SU-DHL-6 (cell line): ENCODE measurements at regions not wholly inside any gene's neighbourhood (a gene's known extent, or its start where the extent isn't known, plus 50 kb on each side); places are given as distances from the start of the nearest gene placed in this dataset.

ENCODE experiments used
- EZH2phosphoT487 ChIP-seq: fragments of 200-600 bp; sonication (generic), shearing (Covaris generic); conservative IDR thresholded peaks from 2 replicates; pipeline ENCODE4 v1.6.1; 2018; ENCODE audit warnings: mild to moderate bottlenecking, antibody characterized with exemption, low read length, moderate library complexity, mixed read lengths
- TF ChIP-seq, protein P1 (sequence below): fragments of 200-600 bp; sonication (generic); IDR thresholded peaks from one replicate; pipeline ENCODE4 v1.5.1; 2017; ENCODE audit warnings: antibody characterized with exemption, mild to moderate bottlenecking, low read length, moderate library complexity; ENCODE audit not compliant: insufficient read depth, poor library complexity, severe bottlenecking

DNA sequence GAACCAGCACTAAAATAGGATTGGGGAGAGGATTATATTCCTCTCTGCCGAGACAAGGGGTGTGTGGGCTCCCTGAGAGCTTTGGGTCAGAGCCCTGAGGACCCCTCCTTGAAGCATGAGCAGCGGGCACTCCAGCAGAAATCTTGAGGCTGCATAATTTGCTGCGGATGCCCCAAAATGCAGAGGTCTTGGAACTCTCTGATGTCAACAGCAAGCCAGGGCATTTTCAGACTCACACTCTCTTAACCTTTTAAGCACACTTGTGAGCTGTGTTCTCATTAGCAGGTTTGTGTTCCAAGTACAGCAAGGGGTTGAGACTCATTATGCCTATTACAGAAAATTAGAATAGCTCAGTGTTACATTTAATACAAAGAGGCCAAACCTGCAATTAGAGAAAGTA lies 513.0 kb upstream of the ADAMTS16 start:
- TF ChIP-seq, protein P1, sequence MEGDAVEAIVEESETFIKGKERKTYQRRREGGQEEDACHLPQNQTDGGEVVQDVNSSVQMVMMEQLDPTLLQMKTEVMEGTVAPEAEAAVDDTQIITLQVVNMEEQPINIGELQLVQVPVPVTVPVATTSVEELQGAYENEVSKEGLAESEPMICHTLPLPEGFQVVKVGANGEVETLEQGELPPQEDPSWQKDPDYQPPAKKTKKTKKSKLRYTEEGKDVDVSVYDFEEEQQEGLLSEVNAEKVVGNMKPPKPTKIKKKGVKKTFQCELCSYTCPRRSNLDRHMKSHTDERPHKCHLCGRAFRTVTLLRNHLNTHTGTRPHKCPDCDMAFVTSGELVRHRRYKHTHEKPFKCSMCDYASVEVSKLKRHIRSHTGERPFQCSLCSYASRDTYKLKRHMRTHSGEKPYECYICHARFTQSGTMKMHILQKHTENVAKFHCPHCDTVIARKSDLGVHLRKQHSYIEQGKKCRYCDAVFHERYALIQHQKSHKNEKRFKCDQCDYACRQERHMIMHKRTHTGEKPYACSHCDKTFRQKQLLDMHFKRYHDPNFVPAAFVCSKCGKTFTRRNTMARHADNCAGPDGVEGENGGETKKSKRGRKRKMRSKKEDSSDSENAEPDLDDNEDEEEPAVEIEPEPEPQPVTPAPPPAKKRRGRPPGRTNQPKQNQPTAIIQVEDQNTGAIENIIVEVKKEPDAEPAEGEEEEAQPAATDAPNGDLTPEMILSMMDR = no peak
- TF ChIP-seq EZH2phosphoT487 = no peak
